IPS DF 4.7 (cell line): ENCODE measurements at regions not wholly inside any gene's neighbourhood (a gene's known extent, or its start where the extent isn't known, plus 50 kb on each side); places are given as distances from the start of the nearest gene placed in this dataset.
"Not testable (repeated sequence)": the region's sequence is repeated elsewhere in the genome, so short reads cannot be mapped to it uniquely, and the experiment has no call there.

Source experiments
- DNase-seq: peaks from one replicate; pipeline ENCODE4 v3.0.0-alpha.2; 2013; ENCODE audit warnings: low spot score; ENCODE audit errors: extremely low read depth

DNA sequence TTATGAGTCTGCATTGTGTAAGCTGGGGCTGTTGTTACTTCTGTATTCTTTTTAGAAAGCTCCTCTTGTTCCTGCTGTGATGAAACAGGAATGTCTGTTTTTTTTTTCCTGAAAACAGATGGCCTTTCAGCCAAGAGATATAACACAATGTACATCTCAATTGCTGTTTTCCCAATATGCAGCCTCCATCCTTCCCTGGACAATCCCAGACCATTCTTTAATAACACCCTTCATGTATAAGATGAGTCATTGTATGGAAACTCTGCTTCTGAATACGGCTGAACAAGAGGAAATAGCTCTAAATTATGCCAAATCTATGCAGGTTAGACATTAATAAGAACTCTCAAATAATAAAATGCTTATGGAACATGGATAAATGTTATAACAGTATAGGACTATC is 60.2 kb upstream of the LRRC4C start:
- DNase-seq, result no peak

DNA sequence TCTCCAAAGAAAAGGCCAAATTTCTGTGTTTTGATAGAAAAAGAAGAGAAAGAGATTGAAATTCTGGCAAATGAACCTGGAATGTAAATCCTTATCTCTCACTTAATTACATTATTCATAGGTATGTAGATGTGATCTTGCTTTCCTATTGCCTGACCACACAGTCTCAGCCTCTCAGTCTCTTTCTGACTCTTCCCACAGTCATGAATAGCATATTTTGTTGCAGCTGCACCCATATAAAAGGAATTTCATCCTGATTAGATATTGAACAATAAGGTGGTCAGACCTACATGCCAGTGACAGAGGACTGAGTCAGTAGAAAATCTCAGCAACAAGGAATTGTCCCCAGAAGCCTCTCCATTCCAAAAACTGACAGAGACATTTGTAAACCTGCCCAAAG is 62.9 kb upstream of the LRRC4C start:
- no peak for DNase-seq

DNA sequence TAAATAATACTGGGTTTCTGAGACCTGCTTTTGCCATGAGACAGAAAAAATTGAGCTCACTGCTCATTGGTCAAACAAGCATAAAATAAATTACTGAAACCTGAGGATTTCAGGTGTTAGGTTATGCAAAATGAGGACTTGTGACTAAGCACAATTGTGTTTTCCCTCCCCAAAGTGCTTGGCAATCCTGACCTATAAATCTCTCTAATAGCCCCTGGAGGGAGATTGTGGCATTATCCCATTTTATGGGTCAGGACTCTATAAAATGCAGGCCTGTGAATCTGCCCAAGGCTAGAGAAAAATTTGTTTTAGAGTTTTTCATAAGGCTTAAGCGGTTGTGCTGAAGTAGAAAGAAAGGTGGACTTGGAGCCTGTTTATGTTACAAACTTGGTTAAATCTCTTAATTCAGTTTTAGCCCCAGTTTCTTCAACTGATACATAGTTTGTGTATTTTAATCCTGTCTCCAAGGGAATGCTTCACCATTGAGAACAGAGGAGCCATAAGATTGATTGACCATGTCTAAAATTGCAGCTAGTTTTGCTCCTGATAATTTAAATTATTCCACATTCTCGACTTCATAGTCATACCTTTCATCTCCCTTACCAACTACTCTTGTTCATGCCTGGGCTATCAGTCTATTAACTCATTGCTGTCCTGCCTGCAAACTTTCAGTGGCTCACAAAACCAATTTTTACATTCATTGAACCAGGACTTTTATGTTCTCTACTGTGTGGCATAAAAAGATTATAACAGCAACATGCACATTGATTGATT is 63.6 kb upstream of the LRRC4C start:
- no peak for DNase-seq

DNA sequence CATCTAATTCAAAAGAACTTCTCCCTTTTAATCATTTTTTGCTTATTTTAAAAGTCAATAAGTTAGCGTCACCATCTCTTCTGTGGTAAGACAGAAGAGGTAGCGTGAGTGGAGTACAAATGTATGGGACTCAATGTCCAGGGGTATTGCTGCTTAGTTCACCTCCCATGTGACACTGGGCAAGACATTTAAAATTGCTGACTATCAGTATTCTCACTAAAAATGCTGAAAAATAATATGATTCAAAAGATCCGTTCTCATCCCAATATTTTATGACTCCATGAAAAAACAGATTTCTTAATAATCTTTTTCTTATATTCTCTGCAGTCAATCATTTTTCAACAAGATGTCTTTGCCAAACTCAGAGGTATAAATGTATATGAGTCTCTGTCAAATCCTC is 68.1 kb upstream of the LRRC4C start:
- DNase-seq, result no peak

DNA sequence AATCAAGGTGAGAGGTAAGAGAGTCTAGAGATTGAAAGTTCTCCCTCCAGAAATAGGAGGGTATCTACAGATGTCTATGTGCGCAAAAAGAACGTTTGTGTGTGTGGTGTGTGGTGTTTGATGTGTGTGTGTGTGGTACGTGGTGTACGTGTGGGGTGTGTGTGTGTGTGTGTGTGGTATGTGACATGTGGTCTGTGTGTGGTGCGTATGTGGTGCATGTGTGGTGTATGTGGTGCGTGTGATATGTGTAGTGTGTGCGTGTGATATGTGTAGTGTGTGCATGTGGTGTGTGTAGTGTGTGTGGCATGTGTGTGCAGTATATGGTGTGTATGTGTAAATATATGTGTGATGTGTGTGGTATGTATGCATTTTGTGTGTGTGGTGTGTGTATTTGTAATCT is 73.0 kb upstream of the LRRC4C start:
- no peak for DNase-seq

DNA sequence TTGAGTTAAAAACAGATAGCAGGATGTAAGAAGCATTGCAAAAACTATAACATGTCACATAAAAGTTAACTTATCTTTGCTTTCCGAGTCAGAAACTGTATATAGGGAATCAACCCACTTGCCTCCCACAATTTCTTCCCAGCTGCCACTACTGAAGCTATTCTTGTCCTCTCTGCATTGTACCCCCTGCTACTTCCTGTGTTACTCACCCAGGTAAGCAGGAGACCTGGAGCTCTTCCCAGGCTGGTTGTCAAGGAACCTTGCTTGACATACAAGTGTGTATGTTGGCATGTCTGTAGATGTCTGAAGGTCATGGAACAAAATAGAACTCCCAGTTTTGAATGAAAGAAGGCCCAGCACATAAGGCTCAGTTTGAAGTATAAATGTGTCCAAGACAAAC is 74.3 kb upstream of the LRRC4C start:
- DNase-seq, result no peak

DNA sequence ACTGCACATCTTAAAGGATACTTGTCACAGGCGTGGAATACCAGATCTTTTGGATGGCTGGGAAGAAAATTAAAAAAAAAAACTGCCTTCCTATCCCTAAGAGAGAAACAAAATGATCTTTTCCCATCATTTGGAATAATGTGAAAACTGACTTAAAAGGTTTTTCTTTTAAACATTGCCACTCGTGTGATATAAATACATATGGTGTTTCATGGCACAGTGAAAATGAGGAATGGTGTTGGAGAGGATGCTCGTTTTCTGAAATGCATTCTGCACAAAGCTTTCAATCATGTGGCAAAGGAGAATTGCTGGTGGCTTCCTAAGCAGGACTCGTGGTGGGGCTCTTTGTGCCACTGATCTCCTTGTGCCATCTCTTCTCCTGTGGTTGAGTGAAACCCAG is 74.9 kb upstream of the LRRC4C start:
- no peak for DNase-seq

DNA sequence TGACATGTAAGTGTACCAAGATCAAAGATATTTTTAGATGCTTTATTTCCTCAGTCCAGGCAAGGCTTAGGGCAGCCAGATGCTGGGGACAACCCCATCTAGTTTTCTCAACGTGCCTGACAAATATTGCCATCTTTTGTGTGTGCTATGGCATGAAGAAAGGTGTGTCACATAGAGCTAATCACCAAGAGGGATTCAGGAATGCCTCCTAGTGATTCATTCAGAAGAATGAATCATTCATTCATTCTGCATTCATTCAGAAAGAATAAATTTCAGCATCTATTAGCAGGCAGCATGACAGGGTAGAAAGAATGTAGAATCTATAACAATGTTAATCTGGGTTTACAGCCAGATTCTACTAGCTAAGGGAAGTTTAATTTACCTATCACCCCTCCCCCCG is 75.4 kb upstream of the LRRC4C start:
- DNase-seq, result no peak

DNA sequence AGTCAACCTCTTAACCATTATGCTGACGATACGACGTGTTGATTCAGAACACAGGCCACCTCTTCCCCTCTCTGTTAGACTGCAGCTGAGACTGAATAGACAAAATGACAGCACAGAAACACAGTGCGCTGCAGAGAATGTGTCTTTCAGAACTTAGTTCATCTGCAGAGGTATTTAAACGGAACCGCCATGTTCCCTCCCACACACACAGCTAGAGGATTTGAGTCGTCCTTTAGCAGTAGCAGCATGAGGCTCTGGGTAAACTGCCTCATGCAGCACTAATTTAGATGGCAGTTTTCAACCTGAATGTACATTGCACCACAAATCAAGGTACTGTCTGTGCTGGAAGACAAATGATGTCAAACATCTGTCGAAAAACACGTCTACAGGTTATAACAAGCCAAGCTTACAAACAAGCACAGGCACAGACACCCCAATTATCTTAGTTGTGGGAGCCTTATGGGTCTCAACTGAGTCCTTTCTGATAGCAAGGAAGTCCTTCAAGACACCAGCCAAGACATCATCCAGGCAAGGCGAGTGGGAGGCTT is 76.6 kb upstream of the LRRC4C start:
- DNase-seq, result no peak

DNA sequence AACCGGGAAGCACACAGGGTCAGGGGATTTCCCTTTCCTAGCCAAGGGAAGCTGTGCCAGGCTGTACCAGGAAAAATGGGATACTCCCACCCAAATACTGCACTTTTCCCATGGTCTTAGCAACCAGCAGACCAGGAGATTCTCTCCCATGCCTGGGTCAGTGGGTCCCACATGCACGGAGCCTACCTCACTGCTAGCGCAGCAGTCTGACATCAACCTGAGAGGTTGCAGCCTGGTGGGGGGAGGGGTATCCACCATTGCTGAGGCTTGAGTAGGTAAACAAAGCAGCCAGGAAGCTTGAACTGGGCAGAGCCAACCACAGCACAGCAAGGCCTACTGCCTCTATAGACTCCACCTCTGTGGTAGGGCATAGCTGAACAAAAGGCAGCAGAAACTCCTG is 85.5 kb upstream of the LRRC4C start:
- not testable (repeated sequence) for DNase-seq

DNA sequence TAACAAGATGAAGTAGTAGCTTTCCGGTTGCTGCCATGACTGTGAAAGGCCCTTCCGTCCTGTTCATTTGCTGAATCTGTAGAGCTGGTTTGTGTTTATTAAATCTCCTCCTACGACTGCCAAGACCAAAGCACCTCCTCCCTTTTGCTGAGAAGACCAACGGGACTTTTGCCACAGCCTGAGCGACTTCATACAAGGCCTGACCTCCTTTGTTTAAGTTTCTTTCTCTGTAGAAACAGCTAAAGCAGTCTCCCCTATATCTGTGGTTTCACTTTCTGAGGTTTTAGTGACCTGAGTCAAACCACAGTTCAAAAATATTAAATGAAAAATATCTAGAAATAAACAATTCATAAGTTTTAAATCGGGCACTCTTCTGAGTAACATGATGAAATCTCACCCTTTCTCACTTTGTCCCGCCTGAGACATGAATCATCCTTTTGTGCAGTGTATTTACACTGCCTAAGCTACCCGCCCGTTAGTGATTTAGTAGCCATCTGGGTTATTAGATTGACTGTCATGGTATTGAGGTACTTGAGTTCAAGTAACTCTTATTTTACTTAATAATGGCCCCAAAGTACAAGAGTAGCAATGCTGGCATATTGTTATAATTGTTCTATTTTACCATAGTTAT is 119.1 kb upstream of the LRRC4C start:
- no peak for DNase-seq

DNA sequence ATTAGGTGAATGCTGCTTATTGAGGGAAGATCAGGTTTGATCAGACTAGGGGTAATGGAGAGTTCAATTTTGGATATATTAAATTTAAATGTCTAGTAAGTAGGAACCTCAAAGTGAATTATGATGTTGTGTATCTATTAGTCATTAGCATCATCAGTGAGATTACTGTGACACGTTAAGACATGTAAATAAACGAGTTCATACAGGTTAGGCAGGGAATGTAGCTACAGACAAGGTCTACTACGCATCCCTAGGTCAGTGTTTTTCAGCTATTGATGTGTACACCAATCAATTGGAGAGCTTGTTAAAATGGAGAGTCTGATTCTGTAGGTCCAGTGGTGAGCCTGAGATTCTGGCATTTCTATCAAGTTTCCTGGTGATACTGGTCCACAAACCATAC is 120.1 kb upstream of the LRRC4C start:
- no peak for DNase-seq

DNA sequence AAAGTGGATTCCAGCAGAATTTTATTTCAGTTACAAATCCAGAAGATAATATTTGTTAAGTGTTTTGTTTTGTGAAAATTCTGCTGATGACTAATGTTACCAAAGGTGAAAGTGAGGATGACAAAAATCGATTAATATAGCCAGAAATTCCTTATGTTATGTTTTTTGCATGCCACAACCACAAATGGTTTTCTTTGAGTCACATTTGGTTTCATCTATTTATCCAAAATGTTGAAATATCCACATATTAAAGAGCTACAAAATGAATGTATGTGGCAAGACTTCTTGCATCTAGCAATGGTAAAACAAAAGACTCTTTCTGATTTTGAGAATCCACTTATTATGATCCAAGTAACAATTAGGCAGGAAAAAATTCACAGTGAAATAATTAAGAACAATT is 150.1 kb upstream of the LRRC4C start:
- no peak for DNase-seq

DNA sequence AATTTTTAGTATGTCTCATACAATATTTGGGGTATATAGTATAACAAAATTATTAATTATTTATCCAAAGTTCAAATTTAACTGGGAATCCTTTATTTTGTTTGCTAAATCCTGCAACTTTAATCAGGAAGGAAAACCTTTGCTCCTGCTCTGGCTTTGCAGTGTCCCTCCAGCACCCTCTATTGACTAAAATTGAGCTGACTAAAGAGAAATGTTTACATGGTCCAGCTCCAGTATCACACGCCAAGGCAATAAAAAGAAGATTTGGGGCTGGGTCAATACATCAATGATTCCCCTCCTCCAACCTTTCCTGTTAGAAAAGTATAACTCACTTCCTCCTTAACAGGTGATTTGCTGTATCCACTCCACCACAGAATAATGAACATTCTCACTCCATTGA is 153.0 kb upstream of the LRRC4C start:
- DNase-seq, result no peak

DNA sequence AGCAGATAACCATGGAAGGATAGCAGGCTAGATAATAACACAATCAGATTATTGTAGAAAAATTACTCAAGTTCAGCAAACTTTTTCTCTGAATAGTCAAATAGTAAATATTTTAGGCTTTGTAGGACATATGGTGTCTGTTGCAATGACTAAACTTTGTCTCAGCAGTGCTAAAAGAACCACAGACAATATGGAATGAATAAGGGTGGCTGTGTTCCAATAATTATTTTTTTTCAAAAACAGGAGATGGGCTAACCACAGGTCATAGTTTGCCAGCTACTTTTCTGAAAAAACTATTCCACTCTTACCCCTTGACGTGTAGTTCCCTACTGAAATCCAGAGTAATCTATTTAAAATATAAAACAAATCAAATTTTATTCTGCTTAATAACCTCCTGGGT is 153.9 kb upstream of the LRRC4C start:
- DNase-seq, result no peak

DNA sequence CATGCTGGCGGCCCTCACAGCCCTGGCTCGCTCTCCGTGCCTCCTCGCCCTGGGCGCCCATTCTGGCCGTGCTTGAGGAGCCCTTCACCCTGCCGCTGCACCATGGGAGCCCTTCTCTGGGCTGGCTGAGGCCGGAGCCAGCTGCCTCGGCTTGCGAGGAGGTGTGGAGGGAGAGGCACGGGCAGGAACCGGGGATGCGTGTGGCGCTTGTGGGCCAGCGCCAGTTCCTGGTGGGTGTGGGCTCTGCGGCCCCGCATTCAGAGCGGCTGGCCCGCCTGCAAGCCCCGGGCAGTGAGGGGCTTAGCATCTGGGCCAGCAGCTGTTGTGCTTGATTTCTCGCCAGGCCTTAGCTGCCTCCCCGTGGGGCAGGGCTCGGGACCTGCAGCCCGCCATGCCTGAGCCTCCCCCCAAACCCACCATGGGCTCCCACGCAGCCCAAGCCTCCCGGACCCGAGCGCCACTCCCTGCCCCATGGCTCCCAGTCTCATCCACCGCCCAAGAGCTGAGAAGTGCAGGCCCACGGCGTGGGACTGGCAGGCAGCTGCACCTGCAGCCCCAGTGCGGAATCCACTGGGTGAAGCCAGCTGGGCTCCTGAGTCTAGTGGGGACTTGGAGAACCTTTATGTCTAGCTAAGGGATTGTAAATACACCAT is 163.4 kb upstream of the LRRC4C start:
- DNase-seq, result no peak

DNA sequence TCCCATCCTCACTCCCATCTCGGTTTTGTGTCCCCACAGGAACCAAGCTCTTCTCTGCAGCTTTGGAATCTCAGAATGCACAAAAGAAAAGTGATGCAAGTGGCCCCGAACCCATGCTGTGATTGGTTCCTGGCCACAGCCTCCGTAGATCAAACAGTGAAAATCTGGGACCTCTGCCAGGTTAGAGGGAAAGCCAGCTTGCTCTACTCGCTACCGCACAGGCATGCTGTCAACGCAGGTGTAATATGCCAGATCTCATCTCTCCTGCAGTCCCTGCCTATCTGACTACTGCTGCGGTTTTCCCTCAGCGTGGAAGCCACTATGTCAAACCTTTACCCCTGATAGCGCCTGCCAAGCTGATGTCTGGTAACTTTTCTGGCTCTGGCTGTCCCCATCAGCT is 200.5 kb upstream of the LRRC4C start:
- DNase-seq, result no peak

DNA sequence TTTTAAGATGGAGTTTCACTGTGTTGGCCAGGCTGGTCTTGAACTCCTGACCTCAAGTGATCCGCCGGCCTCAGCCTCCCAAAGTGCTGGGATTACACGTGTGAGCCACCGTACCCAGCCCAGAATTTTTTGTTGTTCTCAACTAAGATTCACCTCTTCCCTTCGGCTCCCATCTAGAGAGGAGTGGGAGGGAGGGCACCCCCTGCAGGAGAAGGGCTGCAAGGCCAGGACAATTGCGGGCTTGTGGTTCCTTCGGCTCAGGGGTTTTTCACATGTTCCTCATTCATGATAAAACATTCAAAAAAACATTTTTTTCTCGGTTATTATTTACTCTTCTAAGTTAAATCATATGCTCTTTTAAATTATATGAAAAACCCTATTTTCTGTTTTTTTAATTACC is 201.1 kb upstream of the LRRC4C start:
- DNase-seq, result peak; percentile 5

DNA sequence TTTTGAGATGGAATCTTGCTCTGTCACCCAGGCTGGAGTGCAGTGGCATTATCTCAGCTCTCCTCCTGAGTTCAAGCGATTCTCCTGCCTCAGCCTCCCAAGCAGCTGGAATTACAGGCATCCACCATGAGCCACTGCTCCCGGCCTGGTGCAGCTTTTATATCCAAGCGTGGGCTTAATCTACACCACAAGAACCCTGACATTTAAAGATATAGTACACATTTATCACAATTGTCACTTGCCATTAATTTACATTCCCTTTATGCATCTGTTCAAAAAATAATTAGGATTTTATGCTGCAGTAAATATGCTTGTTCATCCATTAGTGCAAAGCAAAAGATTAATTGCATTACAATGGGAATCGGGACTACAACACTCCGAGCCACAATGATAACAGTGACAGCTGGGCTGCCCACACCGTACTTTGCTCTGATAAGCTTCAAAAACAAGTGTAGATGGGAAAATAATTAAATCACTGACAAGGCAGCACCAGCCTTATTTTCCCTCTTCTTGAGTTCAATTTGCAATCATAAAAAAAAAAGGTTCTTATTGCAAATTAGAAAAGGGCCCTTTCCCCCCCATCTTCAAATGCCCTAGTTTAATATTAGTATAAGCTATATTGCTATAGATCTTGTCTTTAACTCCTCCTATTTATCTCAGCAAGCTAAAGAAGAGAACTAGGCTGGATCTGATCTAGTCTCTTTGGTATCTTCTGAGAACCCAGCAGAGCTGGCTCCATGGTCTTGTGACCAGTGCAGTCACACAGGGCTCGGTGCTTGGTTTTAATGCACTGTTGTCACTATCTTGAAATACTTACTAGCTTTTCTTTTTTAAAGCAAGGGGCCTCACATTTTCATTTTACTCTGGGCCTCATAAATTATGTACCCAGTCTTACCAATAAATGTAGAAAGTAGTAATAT is 206.2 kb upstream of the LRRC4C start:
- DNase-seq, result no peak

DNA sequence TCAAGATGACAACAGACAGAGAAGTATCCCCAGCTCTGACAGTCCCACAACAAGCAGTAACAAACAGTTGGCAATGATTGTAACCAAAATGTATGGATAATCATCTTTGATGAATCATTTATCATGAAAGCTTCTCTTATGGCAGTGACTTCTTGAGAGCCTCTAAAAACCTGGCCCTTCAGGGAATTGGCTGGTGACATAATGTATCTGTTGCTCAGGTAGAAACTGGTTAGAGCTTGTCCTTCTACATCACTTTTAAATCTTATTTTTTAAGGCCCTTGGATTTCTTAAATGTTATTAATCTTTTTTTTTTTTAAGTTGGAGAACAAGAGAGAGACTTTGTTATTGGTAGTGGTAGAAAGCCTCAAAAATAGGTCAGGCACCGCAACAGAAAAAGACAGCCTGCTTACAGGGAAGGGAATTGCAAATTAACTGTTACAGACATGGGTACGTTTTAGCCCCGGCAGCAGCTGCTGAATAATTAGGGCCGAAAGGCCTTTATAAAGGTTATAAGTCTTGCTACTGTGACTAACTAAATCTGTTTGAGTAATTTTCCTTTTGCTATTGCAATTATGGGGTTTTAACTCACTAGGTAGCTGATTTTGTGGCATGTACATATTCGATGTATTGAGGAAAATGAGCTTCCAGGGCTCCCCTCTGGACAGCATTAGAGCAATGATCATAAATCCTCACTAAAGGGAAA is 207.7 kb upstream of the LRRC4C start:
- DNase-seq, result no peak

DNA sequence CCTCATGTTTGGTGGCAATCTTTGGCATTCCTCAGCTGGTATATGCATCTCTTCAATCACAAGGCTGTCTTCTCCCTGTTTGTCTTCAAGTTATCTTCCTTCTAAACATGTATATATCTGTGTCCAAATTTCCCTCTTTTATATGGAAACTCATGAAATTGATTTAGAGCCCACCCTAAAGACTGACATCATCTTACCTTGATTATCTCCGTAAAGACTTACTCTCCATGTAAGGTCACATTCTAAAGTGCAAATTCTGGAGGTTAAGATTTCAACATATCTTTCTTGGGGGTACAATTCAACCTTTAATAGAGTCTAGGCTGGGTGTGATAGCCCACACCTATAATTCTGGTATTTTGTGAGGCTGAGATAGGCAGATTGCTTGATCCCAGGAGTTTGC is 215.8 kb upstream of the LRRC4C start:
- DNase-seq, result no peak
